Memory B cell (primary cell): ENCODE measurements at regions not wholly inside any gene's neighbourhood (a gene's known extent, or its start where the extent isn't known, plus 50 kb on each side); places are given as distances from the start of the nearest gene placed in this dataset.

Experiments
- ATAC-seq: fragments of 150-1000 bp; cut with Tn5 transposase; 2 replicates; pipeline ENCODE4 v1.10.0; 2021; ENCODE audit warnings: low read depth, mild to moderate bottlenecking, moderate library complexity
- DNase-seq, 2 donors: peaks; one replicate each; pipeline ENCODE4 v3.0.0; 2022; ENCODE audit warnings: low spot score in 2 of 2
- H3K27ac Mint-ChIP-seq: one replicate; pipeline ENCODE4 v1.8.0; 2022; ENCODE audit warnings: mild to moderate bottlenecking, moderate library complexity, mixed read lengths
- H3K27me3 Mint-ChIP-seq: one replicate; pipeline ENCODE4 v1.8.0; 2022; ENCODE audit warnings: mixed read lengths
- H3K36me3 Mint-ChIP-seq: one replicate; pipeline ENCODE4 v1.8.0; 2022; ENCODE audit warnings: mild to moderate bottlenecking, mixed read lengths
- H3K4me1 Mint-ChIP-seq: one replicate; pipeline ENCODE4 v1.8.0; 2022; ENCODE audit warnings: mixed read lengths
- H3K4me3 Mint-ChIP-seq: one replicate; pipeline ENCODE4 v1.8.0; 2022; ENCODE audit warnings: mild to moderate bottlenecking, moderate library complexity, mixed read lengths
- H3K9me3 Mint-ChIP-seq: one replicate; pipeline ENCODE4 v1.8.0; 2022; ENCODE audit warnings: mixed read lengths

DNA sequence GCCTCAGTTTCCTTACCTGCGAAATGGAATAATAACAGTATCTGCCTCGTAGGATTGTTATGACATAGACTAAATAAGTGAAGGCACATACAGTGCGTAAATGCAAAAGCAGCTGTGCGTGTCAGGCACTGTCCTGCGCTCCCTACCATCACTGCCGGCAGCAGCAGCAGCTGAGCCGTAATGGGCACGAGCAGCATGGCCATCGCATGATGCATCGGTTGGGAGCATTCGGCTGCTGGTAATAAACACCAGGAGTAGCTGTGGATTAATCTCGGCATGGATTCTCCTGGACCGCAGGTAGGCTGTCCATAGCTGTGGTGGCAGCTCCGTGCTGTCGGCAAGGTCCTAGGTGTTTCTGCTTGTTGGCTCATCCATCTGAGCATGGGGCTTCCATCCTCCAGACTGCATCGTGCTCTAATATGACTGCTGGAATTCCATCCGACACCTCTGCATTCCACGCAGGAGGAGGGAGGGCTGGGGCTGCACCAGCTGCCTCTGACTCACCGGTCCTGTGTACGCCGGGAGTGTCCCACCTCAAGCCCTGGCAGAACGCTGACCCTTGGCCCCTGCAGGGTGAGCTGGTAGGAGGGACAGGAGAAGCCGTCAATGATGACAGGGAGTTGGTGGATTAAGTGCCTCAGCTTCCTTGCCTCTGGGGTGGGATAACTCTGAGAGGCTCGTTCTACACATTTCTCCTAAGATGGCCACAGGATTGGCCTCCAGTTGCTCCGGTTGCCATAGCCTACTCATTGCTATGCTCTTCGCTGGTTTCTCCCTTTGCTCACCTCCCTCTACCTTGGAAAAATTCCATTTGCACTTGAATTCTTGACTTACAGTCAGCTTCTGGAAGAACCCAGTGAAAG, 100.9 kb upstream of the PMEPA1 start:
- DNase-seq (no peak), ATAC-seq (no peak)
- H3K27ac Mint-ChIP-seq = no peak overlapping the region
- no peaks in the 10 kb centered on the region for H3K4me1 Mint-ChIP-seq
- peaks cover 11% of the 10 kb centered on the region for H3K27me3 Mint-ChIP-seq
- no peak overlapping the region for H3K4me3 Mint-ChIP-seq
- H3K9me3 Mint-ChIP-seq = no peaks in the 10 kb centered on the region
- no peaks in the 10 kb centered on the region for H3K36me3 Mint-ChIP-seq

DNA sequence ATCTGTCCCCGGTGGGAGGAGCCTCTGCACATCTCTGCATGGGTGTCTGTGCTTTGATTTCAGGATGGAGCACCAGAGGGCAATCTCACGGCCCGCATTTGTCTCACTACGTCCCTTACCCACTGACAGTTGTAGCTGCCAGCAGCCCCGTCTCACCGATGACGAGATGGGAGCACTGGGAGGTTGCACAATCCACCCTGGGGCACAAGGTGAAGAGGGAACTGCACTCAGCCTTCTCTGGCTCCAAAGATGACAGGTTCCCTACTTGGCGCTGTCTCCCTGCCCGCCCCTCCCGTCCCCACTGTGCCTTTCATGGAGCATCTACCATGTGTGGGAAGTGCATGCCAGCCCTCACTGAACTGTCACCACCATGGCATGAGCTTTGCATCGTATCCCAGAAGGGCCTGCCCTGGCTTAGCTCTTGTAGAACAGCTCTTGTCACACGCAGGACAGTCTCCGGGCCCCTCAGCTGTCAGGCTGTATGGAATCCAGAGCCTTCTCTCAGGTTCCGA, 99.9 kb upstream of the PMEPA1 start:
- Mint-ChIP-seq H3K27ac (no peak overlapping the region), H3K36me3 (no peaks in the 10 kb centered on the region), H3K27me3 (peaks cover 15% of the 10 kb centered on the region), H3K9me3 (no peaks in the 10 kb centered on the region), H3K4me1 (no peaks in the 10 kb centered on the region), H3K4me3 (no peak overlapping the region)
- no peak for ATAC-seq
- DNase-seq = no peak

DNA sequence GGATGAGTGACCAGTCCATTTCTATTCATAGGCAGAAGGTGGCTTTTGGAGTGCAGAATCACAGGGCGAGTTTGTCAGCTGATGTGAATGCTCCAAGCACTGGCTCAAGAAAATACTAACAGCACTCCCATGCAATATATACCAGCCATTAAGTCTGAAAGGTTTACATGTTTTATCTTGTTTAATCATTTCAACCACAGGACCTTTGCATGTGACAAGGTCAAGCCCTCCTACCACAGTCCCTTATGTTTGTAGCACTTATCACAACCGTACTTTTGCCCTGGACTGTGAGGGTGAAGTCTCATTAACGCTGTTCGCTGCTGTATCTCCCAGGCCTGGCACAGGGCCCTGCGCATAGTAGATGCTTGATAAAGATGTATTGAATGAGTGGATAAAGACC, 99.3 kb upstream of the PMEPA1 start:
- DNase-seq = no peak
- Mint-ChIP-seq H3K27ac (no peak overlapping the region), H3K4me3 (no peak overlapping the region), H3K9me3 (no peaks in the 10 kb centered on the region), H3K27me3 (peaks cover 11% of the 10 kb centered on the region), H3K4me1 (no peaks in the 10 kb centered on the region), H3K36me3 (no peaks in the 10 kb centered on the region)
- no peak for ATAC-seq

DNA sequence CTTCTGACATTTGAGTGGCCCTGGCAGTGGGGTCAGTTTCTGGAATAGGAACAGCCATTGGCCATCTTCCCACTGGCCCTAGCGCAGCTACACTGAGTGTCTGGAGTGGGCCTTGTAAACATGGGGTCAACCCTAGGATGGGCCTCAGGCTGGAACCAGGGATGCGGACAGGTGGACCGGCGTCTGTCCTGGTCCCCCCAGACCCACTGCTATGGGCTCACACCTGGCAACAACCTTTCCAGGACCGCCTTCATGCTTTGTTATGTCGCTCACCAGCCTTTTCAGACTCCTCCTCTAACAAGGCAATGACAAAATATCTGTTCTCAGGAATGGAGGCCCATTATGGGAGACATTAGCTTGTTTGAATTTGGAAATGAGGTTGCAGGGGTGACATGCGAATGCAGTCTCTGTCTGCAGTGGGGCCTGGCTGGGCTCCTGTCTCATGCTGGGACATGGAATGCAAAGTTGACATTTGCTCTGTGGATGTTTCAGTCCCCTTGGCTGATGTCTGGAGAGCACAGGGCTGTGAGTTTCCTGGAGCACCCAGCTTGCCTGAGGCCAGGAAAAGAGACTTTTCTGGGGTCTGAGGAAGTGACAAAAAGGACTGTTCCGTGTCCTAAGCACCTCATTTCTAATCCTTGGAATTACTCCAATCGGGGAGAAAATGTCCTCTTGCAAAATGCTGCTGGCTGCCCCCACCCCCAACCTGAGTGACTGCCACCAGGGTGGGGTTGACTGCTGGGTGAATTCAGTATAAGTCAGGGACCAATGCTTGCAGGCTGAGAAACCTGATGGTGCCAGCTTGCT, 98.7 kb upstream of the PMEPA1 start:
- Mint-ChIP-seq H3K27me3 (peaks cover 11% of the 10 kb centered on the region), H3K36me3 (no peaks in the 10 kb centered on the region), H3K4me1 (no peaks in the 10 kb centered on the region), H3K4me3 (no peak overlapping the region), H3K9me3 (no peaks in the 10 kb centered on the region), H3K27ac (no peak overlapping the region)
- no peak for DNase-seq
- ATAC-seq = no peak

DNA sequence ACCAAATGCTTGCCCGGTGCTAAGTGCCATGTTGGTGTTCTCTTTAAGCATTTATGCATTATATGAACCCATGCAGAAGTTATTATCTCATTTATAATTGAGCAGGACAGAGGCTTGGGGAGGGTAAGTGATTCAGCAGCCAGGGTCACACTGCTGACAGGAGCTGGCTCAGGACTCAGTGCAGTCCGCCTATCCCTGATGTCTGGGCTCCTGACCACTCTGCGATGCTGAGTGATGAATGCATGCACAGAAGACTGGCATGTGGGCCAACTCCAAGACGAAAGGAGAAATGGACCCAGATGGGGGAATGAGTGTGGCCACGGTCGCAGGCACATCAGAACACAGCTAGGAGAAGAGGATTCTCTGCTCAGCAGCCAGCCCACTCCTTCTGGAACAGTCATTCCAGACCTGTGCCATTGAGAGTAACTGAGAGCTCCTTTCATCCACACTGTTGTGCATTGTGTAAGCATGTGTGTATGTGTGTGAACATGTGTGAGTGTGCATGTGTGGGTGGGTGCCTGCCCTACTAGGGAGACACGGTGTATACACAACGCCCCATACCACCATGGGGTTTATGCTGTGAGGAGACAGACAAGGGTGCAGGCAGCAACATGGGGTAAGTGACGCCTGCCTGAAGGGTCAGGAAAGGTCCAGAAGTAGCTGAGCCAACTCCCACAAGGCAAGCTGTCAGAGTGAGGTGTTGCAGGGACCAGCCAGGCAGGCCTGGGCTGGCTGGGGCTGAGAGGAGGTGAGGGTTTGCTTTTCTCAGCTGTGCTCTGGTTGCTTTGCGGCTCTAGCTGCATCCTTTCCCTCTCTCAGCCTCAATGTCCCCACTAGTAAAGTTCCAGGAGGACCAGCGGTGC, 97.8 kb upstream of the PMEPA1 start:
- Mint-ChIP-seq H3K4me3 (no peak overlapping the region), H3K27ac (no peak overlapping the region), H3K27me3 (peaks cover 13% of the 10 kb centered on the region), H3K9me3 (no peaks in the 10 kb centered on the region), H3K36me3 (no peaks in the 10 kb centered on the region), H3K4me1 (no peaks in the 10 kb centered on the region)
- DNase-seq = no peak
- ATAC-seq = no peak

DNA sequence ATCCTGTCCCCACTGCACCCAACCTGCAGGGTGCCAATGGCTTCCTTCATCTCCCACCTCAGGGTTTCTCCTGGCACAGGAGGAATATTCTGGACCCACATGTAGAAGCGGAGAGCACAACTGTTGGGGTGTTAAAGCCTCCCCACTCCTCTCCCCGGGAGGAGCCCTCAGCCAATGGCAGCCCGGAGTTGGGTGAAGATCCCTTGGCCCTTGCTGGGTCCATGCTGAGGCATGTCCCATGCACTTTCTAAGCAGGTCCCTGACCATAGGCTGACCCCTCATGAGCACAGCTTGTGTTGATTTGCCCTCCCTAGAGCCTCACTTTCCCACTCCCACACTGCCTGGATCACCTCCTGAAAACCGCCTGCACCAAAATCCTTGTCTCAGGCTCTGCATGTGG, 97.2 kb upstream of the PMEPA1 start:
- H3K36me3 Mint-ChIP-seq = no peaks in the 10 kb centered on the region
- no peaks in the 10 kb centered on the region for H3K9me3 Mint-ChIP-seq

DNA sequence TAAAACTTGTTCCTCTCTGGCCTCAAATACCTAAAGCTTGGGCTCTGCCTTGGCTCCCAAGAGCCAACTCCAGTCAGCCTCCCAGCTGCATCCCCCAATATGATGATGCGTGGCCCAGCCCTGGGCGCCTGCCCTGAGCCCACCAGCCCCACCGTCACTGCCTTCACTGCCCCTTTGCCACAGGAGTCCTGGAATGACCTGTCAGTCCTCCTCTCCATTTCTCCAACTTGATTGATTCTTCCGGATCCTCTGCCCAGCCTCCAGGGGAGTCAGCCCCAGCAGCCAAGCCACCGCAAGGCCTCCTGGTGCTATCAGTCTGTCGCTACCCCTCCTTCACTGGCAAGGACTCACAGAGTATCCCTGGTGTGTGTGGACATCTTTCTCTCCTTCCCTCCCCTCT, 96.7 kb upstream of the PMEPA1 start:
- ATAC-seq (no peak), DNase-seq (no peak)
- peaks cover 11% of the 10 kb centered on the region for H3K27me3 Mint-ChIP-seq
- no peak overlapping the region for H3K4me3 Mint-ChIP-seq
- H3K9me3 Mint-ChIP-seq = no peaks in the 10 kb centered on the region
- no peaks in the 10 kb centered on the region for H3K4me1 Mint-ChIP-seq
- H3K36me3 Mint-ChIP-seq = no peaks in the 10 kb centered on the region
- no peak overlapping the region for H3K27ac Mint-ChIP-seq

More for the DNA sequence above, 97.2 kb upstream of the PMEPA1 start:
- Mint-ChIP-seq H3K27me3 (peaks cover 13% of the 10 kb centered on the region), H3K27ac (no peak overlapping the region), H3K4me3 (no peak overlapping the region), H3K4me1 (no peaks in the 10 kb centered on the region)
- no peak for DNase-seq
- no peak for ATAC-seq

DNA sequence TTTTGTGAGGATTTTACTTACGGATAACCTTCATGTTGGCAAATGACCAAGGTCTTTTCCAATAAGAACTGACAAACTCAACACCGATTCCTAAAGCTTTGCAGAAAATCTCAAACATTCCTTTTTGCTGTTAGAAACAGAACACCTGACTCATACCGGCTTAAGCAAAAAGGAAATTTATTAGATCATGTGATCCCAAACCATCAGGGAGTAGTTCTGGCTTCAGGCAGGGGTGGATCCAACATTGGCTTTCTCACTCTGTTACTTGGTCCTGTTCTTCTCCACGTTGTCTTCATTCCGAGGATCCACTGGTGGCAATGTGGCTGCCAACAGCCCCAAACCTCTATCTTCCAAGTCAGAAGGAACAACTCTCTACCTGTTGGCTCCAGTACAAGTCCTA, 95.9 kb upstream of the PMEPA1 start:
- Mint-ChIP-seq H3K4me3 (no peak overlapping the region), H3K9me3 (no peaks in the 10 kb centered on the region), H3K27ac (no peak overlapping the region), H3K4me1 (no peaks in the 10 kb centered on the region), H3K36me3 (no peaks in the 10 kb centered on the region), H3K27me3 (peaks cover 11% of the 10 kb centered on the region)
- DNase-seq = no peak
- no peak for ATAC-seq

DNA sequence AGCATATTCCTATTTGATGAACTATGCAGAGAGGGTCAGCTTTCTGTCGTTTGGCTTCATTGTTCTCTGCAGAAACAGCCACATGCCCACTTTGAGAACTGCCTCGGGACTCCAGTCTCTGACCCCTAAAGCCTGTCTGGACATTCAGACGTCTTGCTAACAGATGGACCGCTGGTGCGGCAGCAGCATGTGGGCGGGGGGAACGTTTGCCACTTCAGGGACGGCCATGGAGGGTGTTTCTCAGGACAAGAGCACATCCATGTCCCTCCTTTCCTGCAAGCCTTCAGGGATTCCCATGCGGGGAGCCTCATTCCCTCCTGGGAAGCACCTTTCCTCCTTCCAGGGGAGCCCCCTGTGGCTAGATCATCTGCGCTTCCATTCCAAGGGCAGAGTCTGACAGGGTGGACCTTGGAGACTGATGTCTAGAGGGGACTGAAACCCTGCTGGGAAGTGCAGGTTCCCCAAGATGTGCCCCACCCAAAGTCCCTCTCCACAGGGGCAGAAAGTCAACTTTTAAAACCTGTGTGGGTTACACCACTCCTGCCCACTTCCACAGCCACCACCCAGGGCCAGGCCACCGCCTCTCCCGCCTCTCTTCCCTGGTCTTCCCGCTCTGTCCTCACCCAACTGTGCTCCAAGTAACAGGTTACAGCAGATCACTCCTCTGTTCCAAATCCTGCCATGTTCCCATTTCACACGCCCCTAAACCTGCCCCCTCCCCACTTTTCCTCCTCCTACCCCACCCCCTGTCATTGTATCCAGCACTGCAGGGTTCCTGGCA, 94.8 kb upstream of the PMEPA1 start:
- no peaks in the 10 kb centered on the region for H3K36me3 Mint-ChIP-seq
- ATAC-seq = no peak
- no peaks in the 10 kb centered on the region for H3K9me3 Mint-ChIP-seq
- no peak overlapping the region for H3K4me3 Mint-ChIP-seq
- H3K27me3 Mint-ChIP-seq = peaks cover 11% of the 10 kb centered on the region
- H3K27ac Mint-ChIP-seq = no peak overlapping the region
- H3K4me1 Mint-ChIP-seq = no peaks in the 10 kb centered on the region
- no peak for DNase-seq

DNA sequence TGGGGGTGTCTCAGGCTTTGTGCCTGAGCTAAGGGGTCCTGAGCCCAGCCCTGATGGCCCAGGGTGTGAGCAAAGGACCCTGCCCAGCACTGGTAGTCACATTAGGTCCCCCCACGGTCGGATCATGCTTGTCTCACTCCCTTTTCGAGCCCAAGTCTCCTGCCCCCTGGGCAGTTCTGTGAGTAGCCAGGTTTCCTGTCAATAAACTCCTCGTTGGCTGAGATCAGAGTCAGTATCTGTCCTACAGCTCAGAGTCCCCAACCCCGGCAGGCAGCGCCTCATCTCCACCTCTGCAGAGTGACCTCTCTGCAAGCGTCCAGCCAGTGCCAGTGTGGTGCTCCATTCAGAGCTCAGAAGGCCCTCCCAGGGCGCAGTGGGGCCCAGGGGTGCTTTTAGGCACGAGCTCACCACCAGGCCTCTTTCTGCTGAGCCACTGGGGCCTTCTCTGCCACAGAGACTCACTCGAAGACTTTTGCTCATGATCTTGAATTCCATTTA, 93.7 kb upstream of the PMEPA1 start:
- no peaks in the 10 kb centered on the region for H3K9me3 Mint-ChIP-seq
- DNase-seq = no peak
- ATAC-seq = no peak
- H3K27me3 Mint-ChIP-seq = peaks cover 12% of the 10 kb centered on the region
- H3K4me3 Mint-ChIP-seq = no peak overlapping the region
- H3K36me3 Mint-ChIP-seq = no peaks in the 10 kb centered on the region
- no peak overlapping the region for H3K27ac Mint-ChIP-seq
- no peaks in the 10 kb centered on the region for H3K4me1 Mint-ChIP-seq

DNA sequence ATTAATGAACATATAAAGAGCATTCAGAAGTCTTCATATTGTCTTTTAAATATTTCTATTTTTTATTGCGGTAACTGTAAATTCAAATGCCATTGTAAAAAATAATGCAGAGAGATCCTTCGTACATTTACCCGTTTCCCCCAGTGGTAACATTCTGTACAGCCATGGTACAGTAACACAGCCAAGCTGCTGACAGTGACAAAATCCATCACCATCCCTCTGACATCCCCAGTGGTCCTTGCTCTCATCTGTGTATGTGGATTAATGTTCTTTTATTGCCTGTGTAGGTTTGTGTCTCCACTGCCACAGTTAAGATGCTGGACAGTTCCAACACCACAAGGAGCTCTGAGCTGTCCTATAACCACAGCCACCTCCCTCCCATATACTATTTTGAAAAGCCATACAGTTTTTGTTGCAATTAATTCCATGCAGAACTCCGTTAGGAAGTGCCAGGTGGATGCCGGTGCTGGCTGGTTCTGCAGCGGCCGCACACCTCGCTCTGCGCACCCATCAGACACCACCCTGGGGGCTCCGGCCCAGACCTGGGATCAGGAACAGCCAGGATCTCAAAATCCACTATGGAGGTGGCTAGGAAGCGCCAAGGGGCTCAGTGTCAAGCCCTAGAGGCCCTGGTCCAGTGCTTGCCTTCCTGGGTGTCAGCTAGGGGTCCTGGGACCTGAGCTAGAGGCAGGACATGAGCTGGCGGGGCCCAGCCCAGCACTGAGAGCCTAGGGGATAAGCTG, 93.1 kb upstream of the PMEPA1 start:
- no peaks in the 10 kb centered on the region for H3K36me3 Mint-ChIP-seq
- no peak overlapping the region for H3K27ac Mint-ChIP-seq
- H3K9me3 Mint-ChIP-seq = no peaks in the 10 kb centered on the region
- ATAC-seq (no peak), DNase-seq (no peak)
- H3K4me1 Mint-ChIP-seq = no peaks in the 10 kb centered on the region
- H3K4me3 Mint-ChIP-seq = no peak overlapping the region
- peaks cover 12% of the 10 kb centered on the region for H3K27me3 Mint-ChIP-seq

DNA sequence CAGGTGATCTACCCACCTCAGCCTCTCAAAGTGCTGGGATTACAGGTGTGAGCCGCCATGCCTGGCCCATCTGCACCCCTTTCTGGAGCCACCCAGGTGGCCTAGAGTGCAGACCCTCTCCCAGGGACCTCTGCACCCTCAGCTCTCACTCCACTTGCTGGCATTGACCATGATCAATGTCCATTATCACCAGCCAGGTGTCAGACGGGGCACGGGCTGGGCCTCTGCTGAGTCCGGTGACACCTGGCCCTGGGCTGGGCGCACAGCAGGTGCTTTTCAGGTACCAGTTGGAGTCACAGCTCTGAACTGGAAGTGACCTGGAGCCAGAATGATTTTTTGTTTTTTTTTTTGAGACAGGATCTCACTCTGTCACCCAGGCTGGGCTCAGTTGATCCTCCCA, 91.8 kb upstream of the PMEPA1 start:
- H3K4me3 Mint-ChIP-seq = no peak overlapping the region
- ATAC-seq (no peak), DNase-seq (no peak)
- no peaks in the 10 kb centered on the region for H3K4me1 Mint-ChIP-seq
- H3K9me3 Mint-ChIP-seq = no peaks in the 10 kb centered on the region
- no peaks in the 10 kb centered on the region for H3K36me3 Mint-ChIP-seq
- H3K27me3 Mint-ChIP-seq = peaks cover 9% of the 10 kb centered on the region
- no peak overlapping the region for H3K27ac Mint-ChIP-seq
